Transverse colon (tissue), 4 donors: ENCODE measurements at regions not wholly inside any gene's neighbourhood (a gene's known extent, or its start where the extent isn't known, plus 50 kb on each side); places are given as distances from the start of the nearest gene placed in this dataset.

Experiments
- DNase-seq: peaks from one replicate; pipeline ENCODE4 v3.0.0-alpha.2; 2019
- H3K27ac ChIP-seq, 4 donors: fragments of 200-600 bp; sonication (generic); 2 replicates each; pipeline ENCODE4 v1.5.1; 2016 to 2018; ENCODE audit warnings: inconsistent platforms in 4 of 4
- H3K27me3 ChIP-seq: fragments of 200-600 bp; sonication (generic); 2 replicates; pipeline ENCODE4 v1.5.1; 2017; ENCODE audit warnings: inconsistent platforms
- H3K36me3 ChIP-seq, 4 donors: fragments of 200-600 bp; sonication (generic); 2 replicates each; pipeline ENCODE4 v1.5.1; 2017 to 2019; ENCODE audit warnings: inconsistent platforms in 4 of 4
- H3K4me1 ChIP-seq, 4 donors: fragments of 200-600 bp; sonication (generic); 2 replicates each; pipeline ENCODE4 v1.5.1; 2017 to 2020; ENCODE audit warnings: inconsistent platforms in 4 of 4
- H3K4me3 ChIP-seq, 4 donors: fragments of 200-600 bp; sonication (generic); 1 replicate in 1 of 4; 2 replicates in 3 of 4; pipeline versions ENCODE4 v1.5.1 to v1.6.1; 2017 to 2019; ENCODE audit warnings: inconsistent platforms in 4 of 4
- H3K9me3 ChIP-seq, 2 donors: fragments of 200-600 bp; sonication (generic); 2 replicates each; pipeline ENCODE4 v1.5.1; 2017 to 2019; ENCODE audit warnings: inconsistent platforms in 2 of 2
- CTCF ChIP-seq, 5 experiments: fragments of 200-600 bp in 3 of 5; fragments of 450-650 bp in 2 of 5; sonication (generic) in 3 of 5; IDR thresholded peaks; 1 replicate in 2 of 5; 2 replicates in 3 of 5; pipeline ENCODE4 v1.5.1; 2016 to 2017; ENCODE audit warnings: antibody characterized with exemption in 5 of 5, inconsistent platforms in 3 of 5, mild to moderate bottlenecking in 2 of 5, moderate library complexity in 1 of 5
- EP300 ChIP-seq: sonication (generic); formaldehyde crosslinking; IDR thresholded peaks from one replicate; pipeline ENCODE4 v1.6.1; 2017; ENCODE audit warnings: antibody characterized with exemption, low read depth
- POLR2A ChIP-seq: fragments of 450-650 bp; IDR thresholded peaks from one replicate; pipeline ENCODE4 v1.6.1; 2016; ENCODE audit warnings: antibody characterized with exemption, mild to moderate bottlenecking, moderate library complexity
- POLR2AphosphoS5 ChIP-seq, 3 donors: sonication (generic); formaldehyde crosslinking; IDR thresholded peaks; one replicate each; pipeline ENCODE4 v1.6.1; 2016; ENCODE audit warnings: antibody characterized with exemption in 3 of 3
- WGBS, 2 donors: methylation state at CpG; one replicate each; pipeline ENCODE4 v1.1.5; 2018; ENCODE audit warnings: low coverage in 1 of 2; 5-methylcytosine and 5-hydroxymethylcytosine counted together
- in situ Hi-C, 4 donors: fragments of 200-750 bp; cut with MboI; loops; one replicate each; pipeline versions ENCODE4 v1.15.0 to v1.15.1; 2017; ENCODE audit warnings: low sequenced_read_pairs in 3 of 4, low pct_ligation_motif_present in 1 of 4, low pct_unique_long_range_greater_than_20kb in 1 of 4
- intact Hi-C: fragments of 100-400 bp; cut with DNase I; formaldehyde crosslinking; loops from one replicate; pipeline ENCODE4 v1.15.1; 2023; ENCODE audit warnings: low total_unique reads

- no peaks in the 10 kb centered on the region for H3K9me3 ChIP-seq
- no peak overlapping the region for H3K27ac ChIP-seq
- no peak for DNase-seq
- H3K36me3 ChIP-seq = no peaks in the 10 kb centered on the region
- no peak overlapping the region for H3K4me3 ChIP-seq
- TF ChIP-seq EP300 (no peak), POLR2A (no peak), POLR2AphosphoS5 (IDR thresholded peaks at IDR 0.05) (no peak), CTCF (IDR thresholded peaks at IDR 0.05) (no peak)
- 81 to 85% methylated on average over 2 of the region's 2 CpGs for WGBS, 2 donors
- intact Hi-C loops (no loop called here), in situ Hi-C loops (no loop called here)
- no peaks in the 10 kb centered on the region for H3K4me1 ChIP-seq
- H3K27me3 ChIP-seq = no peaks in the 10 kb centered on the region
Observed at GRCh38 chr5:56677690-56678305, 137.6 kb upstream of the MAP3K1 start.

GRCh38 chr5:56676091-56676768 lies 139.1 kb upstream of the MAP3K1 start:
- DNase-seq = no peak
- no peak for TF ChIP-seq EP300
- TF ChIP-seq POLR2A = no peak
- TF ChIP-seq CTCF (IDR thresholded peaks at IDR 0.05) = no peak
- TF ChIP-seq POLR2AphosphoS5 (IDR thresholded peaks at IDR 0.05) = no peak
- Histone ChIP-seq H3K4me3 (no peak overlapping the region), H3K27ac (no peak overlapping the region), H3K4me1 (no peaks in the 10 kb centered on the region), H3K27me3 (no peaks in the 10 kb centered on the region), H3K36me3 (no peaks in the 10 kb centered on the region), H3K9me3 (no peaks in the 10 kb centered on the region)
- intact Hi-C loops (no loop called here), in situ Hi-C loops (no loop called here)
- WGBS, 2 donors = 43 to 76% methylated on average over 1 to 4 of the region's 4 CpGs

DNA sequence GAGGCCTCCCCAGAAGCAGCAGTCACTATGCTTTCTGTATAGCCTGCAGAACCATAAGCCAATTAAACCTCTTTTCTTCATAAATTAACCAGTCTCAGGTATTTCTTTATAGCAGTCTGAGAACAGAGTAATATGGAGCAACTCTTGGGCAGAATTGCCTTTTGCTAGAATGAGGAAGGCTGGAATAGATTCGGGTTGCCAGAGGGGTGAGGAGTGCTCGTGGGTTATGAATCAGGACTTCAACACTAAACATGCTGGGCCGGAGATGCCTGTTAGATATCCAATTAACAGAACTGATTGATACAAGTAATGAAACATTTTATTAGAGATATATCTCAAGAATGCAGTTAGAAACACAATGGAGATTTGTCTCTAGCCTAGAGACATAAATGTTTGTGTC lies 140.9 kb upstream of the MAP3K1 start:
- intact Hi-C loops (no loop called here), in situ Hi-C loops (no loop called here)
- Histone ChIP-seq H3K27ac (no peak overlapping the region), H3K4me1 (peaks cover 0 to 5% (median 0%) of the 10 kb centered on the region in 4 donors), H3K36me3 (no peaks in the 10 kb centered on the region), H3K9me3 (no peaks in the 10 kb centered on the region), H3K4me3 (no peak overlapping the region), H3K27me3 (no peaks in the 10 kb centered on the region)
- TF ChIP-seq CTCF (IDR thresholded peaks at IDR 0.05) = no peak
- TF ChIP-seq POLR2AphosphoS5 (IDR thresholded peaks at IDR 0.05) = no peak
- no peak for TF ChIP-seq EP300
- TF ChIP-seq POLR2A = no peak
- no peak for DNase-seq
- 90% methylated on average over 3 of the region's 3 CpGs; no CpG with 5 or more reads in 1 of the 2 donors for WGBS, 2 donors

GRCh38 chr5:56673171-56673570 lies 142.2 kb upstream of the MAP3K1 start:
- no peak for DNase-seq
- H3K27me3 ChIP-seq = no peaks in the 10 kb centered on the region
- H3K9me3 ChIP-seq = no peaks in the 10 kb centered on the region
- no peak overlapping the region for H3K4me3 ChIP-seq
- intact Hi-C loops (no loop called here), in situ Hi-C loops (no loop called here)
- TF ChIP-seq EP300 = no peak
- no peak for TF ChIP-seq POLR2AphosphoS5 (IDR thresholded peaks at IDR 0.05)
- no peak for TF ChIP-seq POLR2A
- no peak for TF ChIP-seq CTCF (IDR thresholded peaks at IDR 0.05)
- H3K36me3 ChIP-seq = no peaks in the 10 kb centered on the region
- no peak overlapping the region for H3K27ac ChIP-seq
- 53 to 64% methylated on average over 2 to 5 of the region's 5 CpGs for WGBS, 2 donors
- peaks cover 0 to 5% (median 0%) of the 10 kb centered on the region in 4 donors for H3K4me1 ChIP-seq
